ENCODE measurements at regions not wholly inside any gene's neighbourhood (a gene's known extent, or its start where the extent isn't known, plus 50 kb on each side); places are given as distances from the start of the nearest gene placed in this dataset.
A peak's percentile ranks its signal among the peaks of the same experiment; 100 is the strongest.

- TF ChIP-seq EZH2 (IDR thresholded peaks at IDR 0.05; ENCODE audit: low read length, missing control alignments) (no peak), CTCF (conservative IDR thresholded peaks at IDR 0.05 in 1 of 2, IDR thresholded peaks at IDR 0.05 in 1 of 2; ENCODE audit: low read depth in 1 of 2, low read length in 2 of 2) (no peak)
- no peak overlapping the region for H3K4me2 ChIP-seq (ENCODE audit: extremely low read depth, insufficient read depth, low read length)
- H2AFZ ChIP-seq (ENCODE audit: low read length), result no peak overlapping the region
- no peaks in the 10 kb centered on the region for H3K4me1 ChIP-seq (ENCODE audit: control insufficient read depth, extremely low read depth, insufficient read depth, low read length)
- no peaks in the 10 kb centered on the region for H3K36me3 ChIP-seq (ENCODE audit: control insufficient read depth, insufficient read depth, low read length)
- H3K9ac ChIP-seq (ENCODE audit: insufficient read depth, low read length), result no peak overlapping the region
- no peak for DNase-seq (ENCODE audit: low read depth in 2 of 2)
- H3K79me2 ChIP-seq (ENCODE audit: control insufficient read depth, insufficient read depth, low read length), result no peaks in the 10 kb centered on the region
- no peaks in the 10 kb centered on the region for H4K20me1 ChIP-seq (ENCODE audit: control insufficient read depth, extremely low read depth, insufficient read depth, low read length)
- no peaks in the 10 kb centered on the region for H3K27me3 ChIP-seq (ENCODE audit: control insufficient read depth, insufficient read depth, low read length)
- no peaks in the 10 kb centered on the region for H3K9me3 ChIP-seq (ENCODE audit: control insufficient read depth, insufficient read depth, low read depth, low read length)
- no peak overlapping the region for H3K27ac ChIP-seq (ENCODE audit: insufficient read depth, low read length)
- H3K4me3 ChIP-seq (replicated peaks in 1 of 4; ENCODE audit: control extremely low read depth in 1 of 4, insufficient read depth in 1 of 4, low read depth in 3 of 4, low read length in 4 of 4), result no peak overlapping the region
Measured at GRCh38 chr6:40896696-40897095, 142.3 kb downstream of the UNC5CL start.

GRCh38 chr6:40894962-40895799, 143.8 kb downstream of the UNC5CL start:
- no peak overlapping the region for H3K9ac ChIP-seq (ENCODE audit: insufficient read depth, low read length)
- no peaks in the 10 kb centered on the region for H3K9me3 ChIP-seq (ENCODE audit: control insufficient read depth, insufficient read depth, low read depth, low read length)
- no peak for TF ChIP-seq EZH2 (IDR thresholded peaks at IDR 0.05; ENCODE audit: low read length, missing control alignments)
- TF ChIP-seq CTCF (conservative IDR thresholded peaks at IDR 0.05 in 1 of 2, IDR thresholded peaks at IDR 0.05 in 1 of 2; ENCODE audit: low read depth in 1 of 2, low read length in 2 of 2), result peak; percentile 65 to 66
- no peaks in the 10 kb centered on the region for H4K20me1 ChIP-seq (ENCODE audit: control insufficient read depth, extremely low read depth, insufficient read depth, low read length)
- H2AFZ ChIP-seq (ENCODE audit: low read length), result peak overlapping the region; percentile 47
- peak; percentile 47 to 50 for DNase-seq (ENCODE audit: low read depth in 2 of 2)
- no peak overlapping the region for H3K27ac ChIP-seq (ENCODE audit: insufficient read depth, low read length)
- H3K4me1 ChIP-seq (ENCODE audit: control insufficient read depth, extremely low read depth, insufficient read depth, low read length), result no peaks in the 10 kb centered on the region
- H3K4me3 ChIP-seq (replicated peaks in 1 of 4; ENCODE audit: control extremely low read depth in 1 of 4, insufficient read depth in 1 of 4, low read depth in 3 of 4, low read length in 4 of 4), result no peak overlapping the region
- H3K4me2 ChIP-seq (ENCODE audit: extremely low read depth, insufficient read depth, low read length), result no peak overlapping the region
- H3K27me3 ChIP-seq (ENCODE audit: control insufficient read depth, insufficient read depth, low read length), result no peaks in the 10 kb centered on the region
- H3K36me3 ChIP-seq (ENCODE audit: control insufficient read depth, insufficient read depth, low read length), result no peaks in the 10 kb centered on the region
- H3K79me2 ChIP-seq (ENCODE audit: control insufficient read depth, insufficient read depth, low read length), result no peaks in the 10 kb centered on the region

- no peaks in the 10 kb centered on the region for H3K79me2 ChIP-seq (ENCODE audit: control insufficient read depth, insufficient read depth, low read length)
- H3K4me3 ChIP-seq (replicated peaks in 1 of 4; ENCODE audit: control extremely low read depth in 1 of 4, insufficient read depth in 1 of 4, low read depth in 3 of 4, low read length in 4 of 4), result no peak overlapping the region
- H2AFZ ChIP-seq (ENCODE audit: low read length), result no peak overlapping the region
- no peaks in the 10 kb centered on the region for H3K36me3 ChIP-seq (ENCODE audit: control insufficient read depth, insufficient read depth, low read length)
- no peaks in the 10 kb centered on the region for H4K20me1 ChIP-seq (ENCODE audit: control insufficient read depth, extremely low read depth, insufficient read depth, low read length)
- H3K4me1 ChIP-seq (ENCODE audit: control insufficient read depth, extremely low read depth, insufficient read depth, low read length), result no peaks in the 10 kb centered on the region
- H3K9me3 ChIP-seq (ENCODE audit: control insufficient read depth, insufficient read depth, low read depth, low read length), result no peaks in the 10 kb centered on the region
- no peak overlapping the region for H3K27ac ChIP-seq (ENCODE audit: insufficient read depth, low read length)
- H3K9ac ChIP-seq (ENCODE audit: insufficient read depth, low read length), result no peak overlapping the region
- no peaks in the 10 kb centered on the region for H3K27me3 ChIP-seq (ENCODE audit: control insufficient read depth, insufficient read depth, low read length)
- H3K4me2 ChIP-seq (ENCODE audit: extremely low read depth, insufficient read depth, low read length), result no peak overlapping the region
- TF ChIP-seq EZH2 (IDR thresholded peaks at IDR 0.05; ENCODE audit: low read length, missing control alignments) (no peak), CTCF (conservative IDR thresholded peaks at IDR 0.05 in 1 of 2, IDR thresholded peaks at IDR 0.05 in 1 of 2; ENCODE audit: low read depth in 1 of 2, low read length in 2 of 2) (no peak)
- DNase-seq (ENCODE audit: low read depth in 2 of 2), result no peak
Measured at GRCh38 chr6:40893021-40893420, 146.0 kb downstream of the UNC5CL start.

All from fibroblast of lung (primary cell).